Naive thymus-derived CD8-positive, alpha-beta T cell (primary cell): ENCODE measurements at regions not wholly inside any gene's neighbourhood (a gene's known extent, or its start where the extent isn't known, plus 50 kb on each side); places are given as distances from the start of the nearest gene placed in this dataset.
"Not testable (repeated sequence)": the region's sequence is repeated elsewhere in the genome, so short reads cannot be mapped to it uniquely, and the experiment has no call there.

Experiments used
- ATAC-seq, 2 donors: fragments of 150-1000 bp; cut with Tn5 transposase in 1 of 2; sonication (Bioruptor Pico), chemical (Tn5 transposase) in 1 of 2; 1 replicate in 1 of 2; 2 replicates in 1 of 2; pipeline ENCODE4 v1.10.0; 2021; ENCODE audit warnings: mild to moderate bottlenecking in 2 of 2, moderate library complexity in 2 of 2
- POLR2A ChIA-PET: fragments of 350-600 bp; sonication (Branson Sonifier 250); formaldehyde crosslinking; loops from one replicate; lab custom pipeline; 2021; ENCODE audit warnings: antibody characterized with exemption; lab: Charles Lee
- DNase-seq, 10 donors: peaks; one replicate each; pipeline versions ENCODE4 v3.0.0 to v3.0.0-alpha.2; 2020 to 2022
- H3K27ac Mint-ChIP-seq, 10 donors: one replicate each; pipeline ENCODE4 v1.8.0; 2020 to 2022; ENCODE audit warnings: mild to moderate bottlenecking in 10 of 10, mixed read lengths in 10 of 10, moderate library complexity in 4 of 10, inconsistent platforms in 1 of 10
- H3K27me3 Mint-ChIP-seq, 5 donors: one replicate each; pipeline ENCODE4 v1.8.0; 2021 to 2022; ENCODE audit warnings: mixed read lengths in 5 of 5
- H3K36me3 Mint-ChIP-seq, 3 donors: one replicate each; pipeline ENCODE4 v1.8.0; 2020 to 2022; ENCODE audit warnings: mixed read lengths in 3 of 3, mild to moderate bottlenecking in 2 of 3, inconsistent platforms in 1 of 3
- H3K4me1 Mint-ChIP-seq, 4 donors: one replicate each; pipeline ENCODE4 v1.8.0; 2021 to 2022; ENCODE audit warnings: mixed read lengths in 4 of 4
- H3K4me3 Mint-ChIP-seq, 10 donors: one replicate each; pipeline ENCODE4 v1.8.0; 2020 to 2022; ENCODE audit warnings: mild to moderate bottlenecking in 10 of 10, mixed read lengths in 10 of 10, moderate library complexity in 6 of 10, inconsistent platforms in 1 of 10
- H3K9me3 Mint-ChIP-seq, 9 donors: one replicate each; pipeline ENCODE4 v1.8.0; 2020 to 2022; ENCODE audit warnings: mixed read lengths in 9 of 9, mild to moderate bottlenecking in 3 of 9, inconsistent platforms in 1 of 9, moderate library complexity in 1 of 9

DNA sequence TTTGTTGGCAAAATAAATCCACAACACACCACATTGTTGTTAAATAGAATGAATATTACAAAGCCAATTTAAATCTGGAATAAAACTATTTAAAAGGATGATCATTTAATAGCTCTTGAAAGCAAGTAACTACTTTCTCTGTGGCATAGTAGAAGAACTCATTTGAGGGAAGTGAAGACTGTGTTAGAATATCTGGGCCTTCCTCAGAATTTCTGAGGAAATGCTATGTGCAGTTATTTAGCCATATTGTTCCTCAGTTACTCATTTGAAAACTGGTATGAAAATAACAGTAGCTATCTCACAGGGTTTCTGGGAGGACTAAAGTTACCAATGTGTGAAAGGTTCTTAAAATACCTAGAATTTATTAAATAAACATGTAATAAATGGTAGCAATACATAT, 595.8 kb downstream of the PSAT1 start:
- Mint-ChIP-seq H3K9me3 (peaks cover 0 to 12% (median 3%) of the 10 kb centered on the region in 9 donors), H3K4me1 (no peaks in the 10 kb centered on the region), H3K27me3 (peaks cover 0 to 10% (median 0%) of the 10 kb centered on the region in 5 donors), H3K4me3 (no peak overlapping the region), H3K36me3 (no peaks in the 10 kb centered on the region), H3K27ac (no peak overlapping the region)
- ATAC-seq (no peak), DNase-seq (no peak)
- POLR2A ChIA-PET = no interaction called here

DNA sequence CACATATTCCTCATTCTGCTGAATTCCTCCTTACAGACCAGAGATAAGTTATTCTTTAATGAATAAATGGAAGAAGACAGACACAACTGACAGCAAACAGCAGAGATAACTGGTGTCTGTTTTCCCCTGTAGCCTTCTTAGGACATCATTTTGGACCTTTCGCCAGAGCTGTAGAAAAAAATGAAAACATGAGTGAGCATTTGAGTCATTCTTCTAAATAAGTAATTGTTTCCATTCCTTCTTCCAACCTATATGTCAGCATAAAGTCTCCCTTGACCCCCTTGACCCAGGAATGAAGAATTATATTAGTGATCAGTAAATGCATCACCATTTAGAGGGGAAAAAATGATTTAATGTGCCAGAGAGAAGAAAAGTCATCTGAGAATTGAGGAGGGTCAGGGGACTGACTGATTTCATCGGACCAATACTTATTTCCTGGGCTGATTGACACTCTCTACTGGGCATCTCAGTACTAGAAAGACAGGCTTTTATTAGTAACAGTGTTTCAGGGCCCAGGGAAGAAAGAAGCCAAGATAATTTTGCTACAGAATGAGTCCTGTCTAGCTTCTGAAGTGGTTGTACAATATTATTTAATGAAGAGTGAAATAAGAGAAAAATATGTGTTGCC, 597.0 kb downstream of the PSAT1 start:
- peaks cover 0 to 10% (median 3%) of the 10 kb centered on the region in 9 donors for H3K9me3 Mint-ChIP-seq
- no peak overlapping the region for H3K4me3 Mint-ChIP-seq
- peaks cover 0 to 10% (median 0%) of the 10 kb centered on the region in 5 donors for H3K27me3 Mint-ChIP-seq
- POLR2A ChIA-PET = no interaction called here
- no peak overlapping the region for H3K27ac Mint-ChIP-seq
- DNase-seq = no peak
- no peak for ATAC-seq
- H3K4me1 Mint-ChIP-seq = no peaks in the 10 kb centered on the region
- no peaks in the 10 kb centered on the region for H3K36me3 Mint-ChIP-seq

DNA sequence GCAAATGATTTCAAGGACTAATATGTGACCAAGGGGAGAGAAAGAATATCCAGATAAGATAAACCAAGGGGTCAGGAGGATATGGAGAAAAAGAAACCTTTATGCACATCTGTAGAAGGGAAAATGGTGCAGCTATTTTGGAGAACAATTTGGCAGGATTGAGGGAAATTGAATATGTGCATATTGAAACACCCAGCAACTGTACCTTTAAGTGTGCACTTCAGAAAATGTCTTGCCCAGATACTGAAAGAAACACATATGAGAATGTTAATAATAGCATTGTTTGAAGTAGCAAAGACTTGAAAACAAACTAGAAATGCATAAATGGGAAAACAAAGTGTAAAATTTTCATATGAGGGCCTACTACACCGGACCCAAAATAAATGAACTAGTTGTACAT, 599.6 kb downstream of the PSAT1 start:
- Mint-ChIP-seq H3K27me3 (peaks cover 0 to 19% (median 0%) of the 10 kb centered on the region in 5 donors), H3K36me3 (no peaks in the 10 kb centered on the region), H3K27ac (no peak overlapping the region), H3K9me3 (peaks cover 0 to 4% (median 0%) of the 10 kb centered on the region in 9 donors), H3K4me1 (no peaks in the 10 kb centered on the region), H3K4me3 (no peak overlapping the region)
- ATAC-seq = no peak
- POLR2A ChIA-PET = no interaction called here
- DNase-seq = no peak

DNA sequence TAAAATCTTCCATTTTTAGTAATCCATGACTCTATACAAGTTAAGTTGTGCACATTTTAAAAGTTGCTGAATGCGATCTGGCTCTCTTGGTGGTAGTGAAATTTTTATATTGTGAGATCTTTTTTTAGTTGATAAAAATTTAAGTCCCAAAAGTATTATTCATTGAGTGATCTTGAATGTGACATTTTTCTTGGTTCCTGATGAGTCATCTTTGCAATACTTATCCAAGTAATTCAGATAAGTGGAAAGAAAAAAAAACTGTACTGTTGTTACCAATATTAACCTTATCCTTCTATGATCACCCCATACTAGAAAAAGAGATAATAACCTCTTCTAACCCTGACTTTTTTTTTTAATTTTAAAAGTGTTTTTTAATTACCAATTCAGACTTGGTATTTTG, 601.3 kb downstream of the PSAT1 start:
- H3K36me3 Mint-ChIP-seq = no peaks in the 10 kb centered on the region
- H3K27ac Mint-ChIP-seq = no peak overlapping the region
- H3K4me3 Mint-ChIP-seq = no peak overlapping the region
- H3K4me1 Mint-ChIP-seq = no peaks in the 10 kb centered on the region
- DNase-seq (no peak), ATAC-seq (no peak)
- H3K27me3 Mint-ChIP-seq = peaks cover 0 to 19% (median 0%) of the 10 kb centered on the region in 5 donors
- POLR2A ChIA-PET = no interaction called here
- H3K9me3 Mint-ChIP-seq = peaks cover 0 to 4% (median 0%) of the 10 kb centered on the region in 9 donors

DNA sequence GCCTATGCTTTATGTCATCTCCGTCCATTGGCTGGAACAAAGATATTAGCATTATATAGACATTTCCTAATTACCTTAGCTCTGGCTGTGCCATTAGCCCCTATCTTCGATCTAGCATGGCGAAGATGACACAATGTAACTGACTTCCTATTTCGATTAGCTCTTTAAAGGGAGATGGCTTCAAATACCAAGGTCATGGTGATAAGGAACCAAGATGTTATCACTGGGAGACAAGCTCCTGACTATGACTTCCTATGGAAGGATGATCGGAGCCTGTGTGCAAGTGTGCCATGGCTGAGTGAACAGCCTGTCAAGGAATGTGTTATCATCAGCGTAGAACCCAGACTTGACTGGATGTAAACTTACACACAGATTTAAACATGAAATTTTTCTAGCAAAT, 602.1 kb downstream of the PSAT1 start:
- DNase-seq = no peak
- POLR2A ChIA-PET = no interaction called here
- Mint-ChIP-seq H3K36me3 (no peaks in the 10 kb centered on the region), H3K9me3 (peaks cover 0 to 4% (median 0%) of the 10 kb centered on the region in 9 donors), H3K27me3 (peaks cover 0 to 13% (median 0%) of the 10 kb centered on the region in 5 donors), H3K27ac (no peak overlapping the region), H3K4me1 (no peaks in the 10 kb centered on the region), H3K4me3 (no peak overlapping the region)
- no peak for ATAC-seq

DNA sequence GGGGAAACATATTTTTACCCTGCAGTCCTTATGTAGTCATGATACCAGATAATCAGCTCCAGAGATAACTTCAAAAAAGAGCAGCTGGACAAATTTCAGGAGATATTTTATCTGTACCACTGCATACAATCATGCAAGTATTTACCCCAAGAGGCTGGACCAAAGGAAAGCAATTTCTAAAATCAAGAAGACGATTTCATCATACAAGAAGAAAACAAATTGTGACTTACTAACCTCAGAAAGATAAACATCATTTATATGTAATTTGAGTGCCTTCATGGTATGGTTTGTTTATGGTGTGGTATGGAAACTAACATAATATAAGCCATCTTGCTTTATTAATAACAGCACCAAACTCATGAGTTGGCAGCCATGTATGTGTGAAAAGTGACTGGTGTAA, 603.6 kb downstream of the PSAT1 start:
- Mint-ChIP-seq H3K9me3 (peaks cover 0 to 3% (median 0%) of the 10 kb centered on the region in 9 donors), H3K27ac (no peak overlapping the region), H3K4me3 (no peak overlapping the region)

DNA sequence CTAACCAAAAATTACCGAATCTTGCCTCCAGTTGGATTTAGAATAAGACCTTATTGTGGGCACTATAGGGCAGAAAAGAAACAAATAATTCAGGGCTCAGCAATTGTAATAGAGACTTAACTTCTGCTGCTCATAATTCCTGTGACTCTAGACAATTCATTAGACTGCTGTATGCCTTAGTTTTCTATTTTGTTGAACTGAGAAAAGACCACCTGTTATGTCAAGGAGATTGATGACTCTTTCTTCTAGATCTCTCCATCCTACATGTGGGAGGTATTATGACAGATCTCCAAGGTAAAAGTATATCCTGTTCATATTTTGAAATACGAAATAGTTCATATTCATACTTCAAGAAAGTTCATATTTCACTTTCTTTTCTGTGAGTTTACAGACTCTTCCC, 605.1 kb downstream of the PSAT1 start:
- H3K4me3 Mint-ChIP-seq = no peak overlapping the region
- POLR2A ChIA-PET = no interaction called here
- DNase-seq (no peak), ATAC-seq (no peak)
- H3K36me3 Mint-ChIP-seq = no peaks in the 10 kb centered on the region
- no peaks in the 10 kb centered on the region for H3K4me1 Mint-ChIP-seq
- H3K27ac Mint-ChIP-seq = no peak overlapping the region
- peaks cover 0 to 3% (median 0%) of the 10 kb centered on the region in 9 donors for H3K9me3 Mint-ChIP-seq
- H3K27me3 Mint-ChIP-seq = peaks cover 0 to 18% (median 1%) of the 10 kb centered on the region in 5 donors

More for the DNA sequence above, 603.6 kb downstream of the PSAT1 start:
- peaks cover 0 to 18% (median 1%) of the 10 kb centered on the region in 5 donors for H3K27me3 Mint-ChIP-seq
- H3K36me3 Mint-ChIP-seq = no peaks in the 10 kb centered on the region
- H3K4me1 Mint-ChIP-seq = no peaks in the 10 kb centered on the region
- DNase-seq = no peak
- POLR2A ChIA-PET = no interaction called here
- no peak for ATAC-seq

DNA sequence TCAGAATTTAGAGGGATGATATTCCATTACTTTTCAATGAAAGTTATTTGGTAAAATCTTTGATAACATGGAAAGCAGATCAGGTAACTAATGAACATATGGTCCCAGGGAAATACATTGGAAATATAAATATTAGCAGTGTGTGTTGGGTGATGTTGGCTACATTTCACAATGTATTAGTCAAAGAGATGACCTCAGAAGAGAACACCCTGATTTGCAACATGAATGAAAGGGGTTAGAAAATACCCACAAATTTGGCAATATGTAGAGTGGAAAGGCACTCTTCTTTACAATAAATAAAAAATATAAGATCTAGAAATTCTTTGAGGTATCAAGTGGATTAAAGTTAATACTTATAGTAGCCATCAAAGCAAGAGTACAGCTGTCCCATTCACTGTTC, 606.7 kb downstream of the PSAT1 start:
- Mint-ChIP-seq H3K4me3 (no peak overlapping the region), H3K36me3 (no peaks in the 10 kb centered on the region), H3K27me3 (peaks cover 0 to 18% (median 1%) of the 10 kb centered on the region in 5 donors), H3K4me1 (no peaks in the 10 kb centered on the region), H3K27ac (no peak overlapping the region), H3K9me3 (peaks cover 0 to 8% (median 2%) of the 10 kb centered on the region in 9 donors)
- ATAC-seq = no peak
- DNase-seq = no peak
- POLR2A ChIA-PET = no interaction called here

DNA sequence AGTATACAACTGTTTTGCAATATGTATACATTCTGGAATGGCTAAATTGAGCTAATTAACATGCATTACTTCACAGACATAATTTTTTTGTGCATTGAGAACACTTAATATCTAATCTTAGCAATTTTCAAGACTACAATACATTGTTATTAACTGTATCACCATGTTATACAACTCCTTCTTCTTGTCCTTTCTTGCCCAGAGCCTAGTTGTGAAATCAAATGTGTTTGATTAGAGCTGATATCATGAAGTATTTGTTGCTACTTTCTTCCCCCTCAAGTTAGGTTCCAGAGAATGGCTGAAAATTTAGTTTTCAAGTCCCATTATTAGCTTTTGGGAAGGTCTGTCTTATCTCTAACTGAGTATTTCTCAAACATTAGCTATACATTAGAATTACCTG, 607.8 kb downstream of the PSAT1 start:
- no peaks in the 10 kb centered on the region for H3K4me1 Mint-ChIP-seq
- no peaks in the 10 kb centered on the region for H3K36me3 Mint-ChIP-seq
- no peak overlapping the region for H3K27ac Mint-ChIP-seq
- POLR2A ChIA-PET = no interaction called here
- no peak for ATAC-seq
- H3K9me3 Mint-ChIP-seq = peaks cover 0 to 18% (median 3%) of the 10 kb centered on the region in 9 donors
- no peak for DNase-seq
- H3K27me3 Mint-ChIP-seq = peaks cover 0 to 11% (median 1%) of the 10 kb centered on the region in 5 donors
- no peak overlapping the region for H3K4me3 Mint-ChIP-seq

DNA sequence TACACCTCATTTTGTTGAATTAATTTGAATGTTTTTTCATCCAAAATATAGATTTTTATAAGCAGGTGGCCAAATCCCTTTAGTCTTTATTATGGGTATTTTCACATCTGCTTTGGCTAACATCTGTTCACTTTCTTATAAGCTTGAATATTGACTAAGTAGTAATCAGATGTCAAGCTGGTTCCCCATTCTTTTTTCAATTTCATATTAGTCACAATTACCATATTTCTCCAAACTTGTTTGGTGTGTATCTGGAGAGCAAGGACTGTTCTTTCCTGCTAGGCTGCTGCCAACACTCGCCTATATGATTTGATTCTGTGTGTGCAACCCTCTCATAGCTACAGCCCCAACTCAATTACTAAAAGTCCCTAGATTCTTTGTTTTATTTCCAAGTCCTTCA, 608.5 kb downstream of the PSAT1 start:
- H3K9me3 Mint-ChIP-seq = peaks cover 0 to 21% (median 3%) of the 10 kb centered on the region in 9 donors
- no peaks in the 10 kb centered on the region for H3K36me3 Mint-ChIP-seq
- DNase-seq (no peak), ATAC-seq (no peak)
- H3K4me1 Mint-ChIP-seq = no peaks in the 10 kb centered on the region
- H3K4me3 Mint-ChIP-seq = no peak overlapping the region
- POLR2A ChIA-PET = no interaction called here
- H3K27me3 Mint-ChIP-seq = peaks cover 0 to 9% (median 1%) of the 10 kb centered on the region in 5 donors
- H3K27ac Mint-ChIP-seq = no peak overlapping the region

DNA sequence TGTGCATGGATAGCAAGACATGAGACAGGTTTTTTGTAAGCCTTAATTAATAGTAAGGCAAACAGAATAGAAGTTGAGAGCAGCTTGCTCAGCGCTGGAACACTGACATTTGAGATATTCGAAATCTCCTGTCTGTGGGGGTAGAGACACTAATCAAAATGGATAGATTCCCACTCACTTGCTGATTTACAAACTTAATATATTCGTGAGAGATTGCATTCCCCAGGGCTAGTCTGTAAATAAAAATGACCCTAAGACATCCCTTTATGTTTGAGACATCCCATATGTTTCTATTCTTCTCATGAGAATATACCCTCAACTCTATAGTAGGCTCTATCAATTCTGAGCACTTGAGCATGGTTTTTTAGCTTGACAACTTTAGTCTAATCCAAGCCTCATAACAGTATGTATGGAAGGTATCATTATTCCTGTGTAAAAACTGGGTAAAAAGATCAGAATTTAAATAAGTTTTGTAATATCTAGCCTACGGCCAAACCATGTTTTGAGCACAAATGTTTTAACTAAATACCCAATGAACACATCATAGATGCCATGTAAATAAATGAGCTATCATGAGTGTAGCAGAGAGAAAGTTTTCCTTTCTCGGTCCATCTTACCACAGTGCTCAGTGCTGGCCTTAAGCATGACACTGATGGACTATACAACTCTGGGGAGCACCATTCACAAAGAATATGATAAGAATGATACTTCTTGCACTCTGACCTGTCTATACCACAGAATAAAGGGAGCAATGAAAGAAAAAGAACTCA, 609.2 kb downstream of the PSAT1 start:
- DNase-seq (no peak), ATAC-seq (no peak)
- POLR2A ChIA-PET = no interaction called here
- no peak overlapping the region for H3K4me3 Mint-ChIP-seq
- no peak overlapping the region for H3K27ac Mint-ChIP-seq
- H3K9me3 Mint-ChIP-seq = peaks cover 0 to 25% (median 3%) of the 10 kb centered on the region in 9 donors
- no peaks in the 10 kb centered on the region for H3K4me1 Mint-ChIP-seq
- peaks cover 0 to 9% (median 1%) of the 10 kb centered on the region in 5 donors for H3K27me3 Mint-ChIP-seq
- no peaks in the 10 kb centered on the region for H3K36me3 Mint-ChIP-seq

DNA sequence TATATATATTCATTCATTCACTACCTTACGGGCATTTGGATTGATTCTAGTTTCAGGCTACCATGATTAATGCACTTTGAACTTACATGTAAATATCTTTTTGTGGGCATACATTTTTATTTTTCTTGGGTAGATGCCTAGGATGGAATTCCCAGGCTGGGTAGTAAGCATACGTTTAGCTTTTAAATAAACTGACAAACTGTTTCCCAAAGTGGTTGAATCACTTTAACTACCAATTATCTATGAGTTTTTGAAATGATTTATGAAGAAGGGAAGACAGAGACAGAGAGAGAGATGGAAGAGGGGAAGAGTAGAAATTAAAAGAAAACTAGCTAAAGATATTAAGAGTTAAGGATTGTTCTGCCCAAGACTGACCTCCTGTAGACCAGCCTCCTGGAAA, 612.6 kb downstream of the PSAT1 start:
- Mint-ChIP-seq H3K4me1 (no peaks in the 10 kb centered on the region), H3K4me3 (no peak overlapping the region), H3K9me3 (peaks cover 0 to 27% (median 3%) of the 10 kb centered on the region in 9 donors), H3K27me3 (peaks cover 0 to 11% (median 1%) of the 10 kb centered on the region in 5 donors), H3K36me3 (no peaks in the 10 kb centered on the region), H3K27ac (no peak overlapping the region)
- POLR2A ChIA-PET = no interaction called here
- ATAC-seq = no peak
- no peak for DNase-seq

DNA sequence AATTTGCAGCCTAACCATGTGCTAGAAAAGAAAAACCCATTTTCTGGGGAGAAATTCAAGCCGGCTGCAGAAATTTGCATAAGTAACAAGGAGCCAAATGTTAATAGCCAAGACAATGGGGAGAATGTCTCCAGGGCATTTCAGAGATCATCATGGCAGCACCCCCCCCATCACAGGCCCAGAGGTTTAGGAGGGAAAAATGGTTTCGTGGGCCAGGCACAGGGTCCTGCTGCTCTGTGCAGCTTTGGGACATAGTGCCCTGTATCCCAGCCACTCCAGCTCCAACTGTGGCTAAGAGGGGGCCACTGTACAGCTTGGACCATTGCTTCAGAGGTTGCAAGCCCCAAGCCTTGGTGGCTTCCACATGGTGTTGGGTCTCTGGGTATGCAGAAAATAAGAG, 620.0 kb downstream of the PSAT1 start:
- Mint-ChIP-seq H3K27me3 (peaks cover 0 to 11% (median 0%) of the 10 kb centered on the region in 5 donors), H3K9me3 (peaks cover 0 to 20% (median 10%) of the 10 kb centered on the region in 9 donors), H3K36me3 (peaks cover 0 to 13% (median 0%) of the 10 kb centered on the region in 3 donors)
- H3K27ac Mint-ChIP-seq, POLR2A ChIA-PET, ATAC-seq, H3K4me3 Mint-ChIP-seq, H3K4me1 Mint-ChIP-seq, DNase-seq: not testable (repeated sequence)
